HEK293 (cell line): ENCODE measurements at regions not wholly inside any gene's neighbourhood (a gene's known extent, or its start where the extent isn't known, plus 50 kb on each side); places are given as distances from the start of the nearest gene placed in this dataset.

ENCODE experiments used
- CTCF ChIA-PET: fragments of 350-600 bp; formaldehyde crosslinking; extraction: SDS; loops from one replicate; lab custom pipeline; 2021; ENCODE audit warnings: antibody characterized with exemption; lab: Yijun Ruan, JAX
- POLR2A ChIA-PET: fragments of 300-600 bp; formaldehyde crosslinking; extraction: SDS; loops from one replicate; lab custom pipeline; 2020; ENCODE audit warnings: antibody characterized with exemption, inconsistent platforms; lab: Yijun Ruan, JAX
- H3K27ac ChIP-seq: fragments of 200-500 bp; sonication (Bioruptor generic); 2 replicates; pipeline ENCODE4 v1.5.1; 2014; ENCODE audit warnings: low read depth, low read length, control low read depth, inconsistent platforms; ENCODE audit errors: extremely low read depth
- H3K36me3 ChIP-seq, 2 experiments: fragments of 200-500 bp in 1 of 2; sonication (Bioruptor generic) in 1 of 2; 1 replicate in 1 of 2; 2 replicates in 1 of 2; pipeline ENCODE4 v1.5.1; 2014 to 2017; ENCODE audit warnings: inconsistent platforms in 2 of 2, low read length in 2 of 2; ENCODE audit not compliant: control insufficient read depth in 2 of 2, insufficient read depth in 1 of 2
- H3K4me1 ChIP-seq: fragments of 200-500 bp; sonication (Bioruptor generic); 2 replicates; pipeline ENCODE4 v1.5.1; 2014; ENCODE audit warnings: mild to moderate bottlenecking, low read length, inconsistent platforms; ENCODE audit not compliant: control insufficient read depth, insufficient read depth
- H3K4me3 ChIP-seq: 2 replicates; pipeline ENCODE4 v1.5.1; 2011; ENCODE audit warnings: low read depth, mild to moderate bottlenecking, control low read depth, low read length, moderate library complexity
- H3K9me3 ChIP-seq: fragments of 200-500 bp; sonication (Bioruptor generic); 2 replicates; pipeline ENCODE4 v1.5.1; 2014; ENCODE audit warnings: low read depth, low read length, inconsistent platforms; ENCODE audit not compliant: control insufficient read depth, insufficient read depth
- ATF2 ChIP-seq: fragments of 450-650 bp; formaldehyde crosslinking; IDR thresholded peaks from 2 replicates; pipeline ENCODE4 v1.5.1; 2016; ENCODE audit warnings: missing biosample characterization, missing genetic modification characterization, low read depth
- GLI2 ChIP-seq: fragments of 450-650 bp; formaldehyde crosslinking; IDR thresholded peaks from 2 replicates; pipeline ENCODE4; 2017; ENCODE audit warnings: missing biosample characterization, missing genetic modification characterization, low read depth, borderline replicate concordance
- KLF8 ChIP-seq: fragments of 450-650 bp; formaldehyde crosslinking; IDR thresholded peaks from 2 replicates; pipeline ENCODE4 v1.5.1; 2016; ENCODE audit warnings: missing biosample characterization, missing genetic modification characterization
- SALL2 ChIP-seq: fragments of 450-650 bp; formaldehyde crosslinking; IDR thresholded peaks from 2 replicates; pipeline ENCODE4 v1.5.0; 2017; ENCODE audit warnings: missing biosample characterization, mild to moderate bottlenecking, missing genetic modification characterization, borderline replicate concordance
- SP3 ChIP-seq: fragments of 450-650 bp; formaldehyde crosslinking; IDR thresholded peaks from 2 replicates; pipeline ENCODE4 v1.5.1; 2016; ENCODE audit warnings: missing biosample characterization, missing genetic modification characterization
- ZBTB44 ChIP-seq: fragments of 450-650 bp; IDR thresholded peaks from 2 replicates; pipeline ENCODE4 v1.5.1; 2018; ENCODE audit warnings: missing biosample characterization, mild to moderate bottlenecking, missing genetic modification characterization
- ZEB2 ChIP-seq: fragments of 450-650 bp; formaldehyde crosslinking; IDR thresholded peaks from 2 replicates; pipeline ENCODE4 v1.5.1; 2016; ENCODE audit warnings: missing biosample characterization, missing genetic modification characterization
- ZFHX2 ChIP-seq: fragments of 450-650 bp; formaldehyde crosslinking; conservative IDR thresholded peaks from 2 replicates; pipeline ENCODE4 v1.5.1; 2016; ENCODE audit warnings: missing biosample characterization, missing genetic modification characterization
- ZNF2 ChIP-seq: fragments of 450-650 bp; formaldehyde crosslinking; IDR thresholded peaks from 2 replicates; pipeline ENCODE4 v1.5.1; 2016; ENCODE audit warnings: missing biosample characterization, missing genetic modification characterization
- ZNF223 ChIP-seq: fragments of 450-650 bp; formaldehyde crosslinking; IDR thresholded peaks from 2 replicates; pipeline ENCODE4 v1.5.1; 2016; ENCODE audit warnings: missing biosample characterization, missing genetic modification characterization
- ZNF341 ChIP-seq: fragments of 450-650 bp; formaldehyde crosslinking; IDR thresholded peaks from 2 replicates; pipeline ENCODE4; 2016; ENCODE audit warnings: low read depth, missing biosample characterization, missing genetic modification characterization
- ZNF513 ChIP-seq: fragments of 450-650 bp; IDR thresholded peaks from 2 replicates; pipeline ENCODE4 v1.5.1; 2018; ENCODE audit warnings: missing biosample characterization, missing genetic modification characterization
- ZNF621 ChIP-seq: fragments of 450-650 bp; formaldehyde crosslinking; IDR thresholded peaks from 2 replicates; pipeline ENCODE4 v1.5.1; 2017; ENCODE audit warnings: missing biosample characterization, missing genetic modification characterization
- ZNF701 ChIP-seq: fragments of 450-650 bp; formaldehyde crosslinking; IDR thresholded peaks from 2 replicates; pipeline ENCODE4 v1.5.1; 2016; ENCODE audit warnings: missing biosample characterization, missing genetic modification characterization
- ZNF830 ChIP-seq: fragments of 450-650 bp; IDR thresholded peaks from 2 replicates; pipeline ENCODE4 v1.5.0; 2018; ENCODE audit warnings: missing biosample characterization, missing genetic modification characterization, low read depth, mild to moderate bottlenecking, moderate library complexity
- ZNF837 ChIP-seq: fragments of 450-650 bp; formaldehyde crosslinking; IDR thresholded peaks from 2 replicates; pipeline ENCODE4 v1.5.1; 2016; ENCODE audit warnings: missing biosample characterization, missing genetic modification characterization
- TF ChIP-seq, protein P1 (sequence below): fragments of 450-650 bp; formaldehyde crosslinking; IDR thresholded peaks from 2 replicates; pipeline ENCODE4 v1.5.1; 2016; ENCODE audit warnings: missing biosample characterization, missing genetic modification characterization
- TF ChIP-seq, protein P2 (sequence below): fragments of 450-650 bp; formaldehyde crosslinking; IDR thresholded peaks from 2 replicates; pipeline ENCODE4 v1.5.1; 2016; ENCODE audit warnings: missing biosample characterization, missing genetic modification characterization
- TF ChIP-seq, protein P3 (sequence below): fragments of 450-650 bp; formaldehyde crosslinking; IDR thresholded peaks from 2 replicates; pipeline ENCODE4 v1.5.1; 2016; ENCODE audit warnings: missing biosample characterization, missing genetic modification characterization
- TF ChIP-seq, protein P4 (sequence below): IDR thresholded peaks from 2 replicates; pipeline ENCODE4 v1.6.1; 2011; ENCODE audit warnings: mild to moderate bottlenecking, low read depth, low read length, borderline replicate concordance
- TF ChIP-seq, protein P5 (sequence below): fragments of 450-650 bp; formaldehyde crosslinking; optimal IDR thresholded peaks from 2 replicates; pipeline ENCODE3; 2016; ENCODE audit warnings: missing biosample characterization, mild to moderate bottlenecking, missing genetic modification characterization

GRCh38 chr1:103367186-103367585 is 158.3 kb upstream of the RNPC3 start (continued):
- TF ChIP-seq, protein P1, sequence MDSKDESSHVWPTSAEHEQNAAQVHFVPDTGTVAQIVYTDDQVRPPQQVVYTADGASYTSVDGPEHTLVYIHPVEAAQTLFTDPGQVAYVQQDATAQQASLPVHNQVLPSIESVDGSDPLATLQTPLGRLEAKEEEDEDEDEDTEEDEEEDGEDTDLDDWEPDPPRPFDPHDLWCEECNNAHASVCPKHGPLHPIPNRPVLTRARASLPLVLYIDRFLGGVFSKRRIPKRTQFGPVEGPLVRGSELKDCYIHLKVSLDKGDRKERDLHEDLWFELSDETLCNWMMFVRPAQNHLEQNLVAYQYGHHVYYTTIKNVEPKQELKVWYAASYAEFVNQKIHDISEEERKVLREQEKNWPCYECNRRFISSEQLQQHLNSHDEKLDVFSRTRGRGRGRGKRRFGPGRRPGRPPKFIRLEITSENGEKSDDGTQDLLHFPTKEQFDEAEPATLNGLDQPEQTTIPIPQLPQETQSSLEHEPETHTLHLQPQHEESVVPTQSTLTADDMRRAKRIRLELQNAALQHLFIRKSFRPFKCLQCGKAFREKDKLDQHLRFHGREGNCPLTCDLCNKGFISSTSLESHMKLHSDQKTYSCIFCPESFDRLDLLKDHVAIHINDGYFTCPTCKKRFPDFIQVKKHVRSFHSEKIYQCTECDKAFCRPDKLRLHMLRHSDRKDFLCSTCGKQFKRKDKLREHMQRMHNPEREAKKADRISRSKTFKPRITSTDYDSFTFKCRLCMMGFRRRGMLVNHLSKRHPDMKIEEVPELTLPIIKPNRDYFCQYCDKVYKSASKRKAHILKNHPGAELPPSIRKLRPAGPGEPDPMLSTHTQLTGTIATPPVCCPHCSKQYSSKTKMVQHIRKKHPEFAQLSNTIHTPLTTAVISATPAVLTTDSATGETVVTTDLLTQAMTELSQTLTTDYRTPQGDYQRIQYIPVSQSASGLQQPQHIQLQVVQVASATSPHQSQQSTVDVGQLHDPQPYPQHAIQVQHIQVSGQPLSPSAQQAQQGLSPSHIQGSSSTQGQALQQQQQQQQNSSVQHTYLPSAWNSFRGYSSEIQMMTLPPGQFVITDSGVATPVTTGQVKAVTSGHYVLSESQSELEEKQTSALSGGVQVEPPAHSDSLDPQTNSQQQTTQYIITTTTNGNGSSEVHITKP, result no peak
- TF ChIP-seq ZNF701 (tag by site-specific recombination) (no peak), ZNF341 (tag by site-specific recombination) (no peak), ZNF2 (tag by site-specific recombination) (no peak), ZNF830 (tag by site-specific recombination) (no peak), SP3 (tag by site-specific recombination) (no peak)
- TF ChIP-seq, protein P2, sequence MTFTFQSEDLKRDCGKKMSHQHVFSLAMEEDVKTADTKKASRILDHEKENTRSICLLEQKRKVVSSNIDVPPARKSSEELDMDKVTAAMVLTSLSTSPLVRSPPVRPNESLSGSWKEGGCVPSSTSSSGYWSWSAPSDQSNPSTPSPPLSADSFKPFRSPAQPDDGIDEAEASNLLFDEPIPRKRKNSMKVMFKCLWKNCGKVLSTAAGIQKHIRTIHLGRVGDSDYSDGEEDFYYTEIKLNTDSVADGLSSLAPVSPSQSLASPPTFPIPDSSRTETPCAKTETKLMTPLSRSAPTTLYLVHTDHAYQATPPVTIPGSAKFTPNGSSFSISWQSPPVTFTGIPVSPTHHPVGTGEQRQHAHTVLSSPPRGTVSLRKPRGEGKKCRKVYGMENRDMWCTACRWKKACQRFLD (tag by site-specific recombination), result no peak

- CTCF ChIA-PET, result no interaction called here
- no peaks in the 10 kb centered on the region for H3K9me3 ChIP-seq
- H3K4me3 ChIP-seq, result no peak overlapping the region
- no peaks in the 10 kb centered on the region for H3K36me3 ChIP-seq
- no peaks in the 10 kb centered on the region for H3K4me1 ChIP-seq
- POLR2A ChIA-PET, result no interaction called here
- H3K27ac ChIP-seq, result no peak overlapping the region
- no peak for TF ChIP-seq ZNF223 (tag by site-specific recombination)
- TF ChIP-seq, protein P3, sequence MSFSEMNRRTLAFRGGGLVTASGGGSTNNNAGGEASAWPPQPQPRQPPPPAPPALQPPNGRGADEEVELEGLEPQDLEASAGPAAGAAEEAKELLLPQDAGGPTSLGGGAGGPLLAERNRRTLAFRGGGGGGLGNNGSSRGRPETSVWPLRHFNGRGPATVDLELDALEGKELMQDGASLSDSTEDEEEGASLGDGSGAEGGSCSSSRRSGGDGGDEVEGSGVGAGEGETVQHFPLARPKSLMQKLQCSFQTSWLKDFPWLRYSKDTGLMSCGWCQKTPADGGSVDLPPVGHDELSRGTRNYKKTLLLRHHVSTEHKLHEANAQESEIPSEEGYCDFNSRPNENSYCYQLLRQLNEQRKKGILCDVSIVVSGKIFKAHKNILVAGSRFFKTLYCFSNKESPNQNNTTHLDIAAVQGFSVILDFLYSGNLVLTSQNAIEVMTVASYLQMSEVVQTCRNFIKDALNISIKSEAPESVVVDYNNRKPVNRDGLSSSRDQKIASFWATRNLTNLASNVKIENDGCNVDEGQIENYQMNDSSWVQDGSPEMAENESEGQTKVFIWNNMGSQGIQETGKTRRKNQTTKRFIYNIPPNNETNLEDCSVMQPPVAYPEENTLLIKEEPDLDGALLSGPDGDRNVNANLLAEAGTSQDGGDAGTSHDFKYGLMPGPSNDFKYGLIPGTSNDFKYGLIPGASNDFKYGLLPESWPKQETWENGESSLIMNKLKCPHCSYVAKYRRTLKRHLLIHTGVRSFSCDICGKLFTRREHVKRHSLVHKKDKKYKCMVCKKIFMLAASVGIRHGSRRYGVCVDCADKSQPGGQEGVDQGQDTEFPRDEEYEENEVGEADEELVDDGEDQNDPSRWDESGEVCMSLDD, result no peak
- no peak for TF ChIP-seq SALL2 (tag by site-specific recombination)
- no peak for TF ChIP-seq ZNF513 (tag by site-specific recombination)
- TF ChIP-seq ZBTB44 (tag by site-specific recombination), result no peak
- no peak for TF ChIP-seq ZNF837 (tag by site-specific recombination)
- no peak for TF ChIP-seq KLF8
- TF ChIP-seq GLI2 (tag by site-specific recombination), result no peak
- no peak for TF ChIP-seq ATF2 (tag by site-specific recombination)
- TF ChIP-seq, protein P4, sequence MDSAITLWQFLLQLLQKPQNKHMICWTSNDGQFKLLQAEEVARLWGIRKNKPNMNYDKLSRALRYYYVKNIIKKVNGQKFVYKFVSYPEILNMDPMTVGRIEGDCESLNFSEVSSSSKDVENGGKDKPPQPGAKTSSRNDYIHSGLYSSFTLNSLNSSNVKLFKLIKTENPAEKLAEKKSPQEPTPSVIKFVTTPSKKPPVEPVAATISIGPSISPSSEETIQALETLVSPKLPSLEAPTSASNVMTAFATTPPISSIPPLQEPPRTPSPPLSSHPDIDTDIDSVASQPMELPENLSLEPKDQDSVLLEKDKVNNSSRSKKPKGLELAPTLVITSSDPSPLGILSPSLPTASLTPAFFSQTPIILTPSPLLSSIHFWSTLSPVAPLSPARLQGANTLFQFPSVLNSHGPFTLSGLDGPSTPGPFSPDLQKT, result no peak
- TF ChIP-seq ZFHX2 (tag by site-specific recombination), result no peak
- TF ChIP-seq, protein P5, sequence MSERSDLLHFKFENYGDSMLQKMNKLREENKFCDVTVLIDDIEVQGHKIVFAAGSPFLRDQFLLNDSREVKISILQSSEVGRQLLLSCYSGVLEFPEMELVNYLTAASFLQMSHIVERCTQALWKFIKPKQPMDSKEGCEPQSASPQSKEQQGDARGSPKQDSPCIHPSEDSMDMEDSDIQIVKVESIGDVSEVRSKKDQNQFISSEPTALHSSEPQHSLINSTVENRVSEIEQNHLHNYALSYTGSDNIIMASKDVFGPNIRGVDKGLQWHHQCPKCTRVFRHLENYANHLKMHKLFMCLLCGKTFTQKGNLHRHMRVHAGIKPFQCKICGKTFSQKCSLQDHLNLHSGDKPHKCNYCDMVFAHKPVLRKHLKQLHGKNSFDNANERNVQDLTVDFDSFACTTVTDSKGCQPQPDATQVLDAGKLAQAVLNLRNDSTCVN, result no peak
- TF ChIP-seq ZNF621, result no peak
- TF ChIP-seq ZEB2 (tag by site-specific recombination), result no peak
These were observed 159.5 kb upstream of the RNPC3 start for GRCh38 chr1:103365860-103366569.
